Neural cell (in vitro differentiated cells): ENCODE measurements at regions not wholly inside any gene's neighbourhood (a gene's known extent, or its start where the extent isn't known, plus 50 kb on each side); places are given as distances from the start of the nearest gene placed in this dataset.
A peak's percentile ranks its signal among the peaks of the same experiment; 100 is the strongest.

Source experiments
- H2AFZ ChIP-seq: fragments of 200-600, 300-800 bp; sonication (generic), shearing (Covaris generic); 2 replicates; pipeline ENCODE4 v1.6.0; 2014; ENCODE audit warnings: low read depth, mild to moderate bottlenecking, antibody characterized with exemption, low read length, moderate library complexity
- H3F3A ChIP-seq: fragments of 200-600 bp; shearing (Covaris generic); 2 replicates; pipeline ENCODE4 v1.6.1; 2016; ENCODE audit warnings: mild to moderate bottlenecking, moderate library complexity, mixed read lengths, antibody characterized with exemption, low read length; ENCODE audit not compliant: insufficient read depth, poor library complexity, severe bottlenecking
- H3K27ac ChIP-seq: fragments of 200-600, 300-800 bp; sonication (generic), shearing (Covaris generic); 2 replicates; pipeline ENCODE4 v1.5.1; 2014; ENCODE audit warnings: mild to moderate bottlenecking, low read length, moderate library complexity
- H3K27me3 ChIP-seq: fragments of 300-800, 200-600 bp; sonication (generic), shearing (Covaris generic); 2 replicates; pipeline ENCODE4 v1.6.0; 2014; ENCODE audit warnings: mild to moderate bottlenecking, low read depth, low read length, moderate library complexity; ENCODE audit not compliant: insufficient read depth
- H3K36me3 ChIP-seq: fragments of 300-800, 200-600 bp; sonication (generic), shearing (Covaris generic); 2 replicates; pipeline ENCODE4 v1.5.1; 2014; ENCODE audit warnings: mild to moderate bottlenecking, antibody characterized with exemption, low read length, moderate library complexity; ENCODE audit not compliant: insufficient read depth
- H3K4me2 ChIP-seq: fragments of 300-800, 200-600 bp; sonication (generic), shearing (Covaris generic); 2 replicates; pipeline ENCODE4 v1.6.0; 2014; ENCODE audit warnings: mild to moderate bottlenecking, low read length
- H3K4me3 ChIP-seq: fragments of 300-800, 200-600 bp; sonication (generic), shearing (Covaris generic); 2 replicates; pipeline ENCODE4 v1.5.1; 2014; ENCODE audit warnings: mild to moderate bottlenecking, low read length, moderate library complexity
- H3K79me2 ChIP-seq: fragments of 200-600 bp; shearing (Covaris generic); replicated peaks from 2 replicates; pipeline ENCODE4 v1.6.0; 2014; ENCODE audit warnings: mild to moderate bottlenecking, low read length, moderate library complexity; ENCODE audit not compliant: insufficient read depth
- H3K9ac ChIP-seq: fragments of 300-800, 200-600 bp; sonication (generic), shearing (Covaris generic); 2 replicates; pipeline ENCODE4 v1.6.1; 2016; ENCODE audit warnings: mild to moderate bottlenecking, low read length, mixed read lengths
- H3K9me2 ChIP-seq: fragments of 200-600 bp; shearing (Covaris generic); 2 replicates; pipeline ENCODE4 v1.6.1; 2016; ENCODE audit warnings: mild to moderate bottlenecking, low read length, mixed read lengths; ENCODE audit not compliant: insufficient read depth
- H3K9me3 ChIP-seq: fragments of 200-600, 300-800 bp; sonication (generic), shearing (Covaris generic); 2 replicates; pipeline ENCODE4 v1.6.1; 2016; ENCODE audit warnings: mild to moderate bottlenecking, mixed run types, low read length, moderate library complexity, mixed read lengths
- H4K20me1 ChIP-seq: fragments of 200-600 bp; shearing (Covaris generic); 2 replicates; pipeline ENCODE4 v1.6.1; 2016; ENCODE audit warnings: mild to moderate bottlenecking, mixed run types; ENCODE audit not compliant: insufficient read depth
- EP300 ChIP-seq: fragments of 450-650 bp; conservative IDR thresholded peaks from 2 replicates; pipeline ENCODE4 v1.6.1; 2014; ENCODE audit warnings: antibody characterized with exemption, mild to moderate bottlenecking, moderate library complexity; ENCODE audit not compliant: poor library complexity, severe bottlenecking
- EZH2 ChIP-seq: fragments of 200-600, 300-800 bp; shearing (Covaris generic), sonication (generic); IDR thresholded peaks from 2 replicates; pipeline ENCODE4 v1.6.1; 2014; ENCODE audit warnings: antibody characterized with exemption, low read length, borderline replicate concordance, mild to moderate bottlenecking; ENCODE audit not compliant: insufficient read depth, poor library complexity, severe bottlenecking
- MXI1 ChIP-seq: fragments of 450-650 bp; conservative IDR thresholded peaks from 2 replicates; pipeline ENCODE4 v1.6.1; 2014; ENCODE audit warnings: antibody characterized with exemption, mild to moderate bottlenecking; ENCODE audit not compliant: poor library complexity, severe bottlenecking
- POLR2AphosphoS5 ChIP-seq: IDR thresholded peaks from 2 replicates; pipeline ENCODE4 v1.6.1; 2012
- RAD21 ChIP-seq: fragments of 450-650 bp; conservative IDR thresholded peaks from 2 replicates; pipeline ENCODE4 v1.6.1; 2014; ENCODE audit warnings: antibody characterized with exemption, mild to moderate bottlenecking, moderate library complexity
- SMC3 ChIP-seq: fragments of 450-650 bp; conservative IDR thresholded peaks from 2 replicates; pipeline ENCODE4 v1.6.1; 2014; ENCODE audit warnings: antibody characterized with exemption, mild to moderate bottlenecking, moderate library complexity; ENCODE audit not compliant: poor library complexity
- TAF1 ChIP-seq: IDR thresholded peaks from 2 replicates; pipeline ENCODE4 v1.6.1; 2012; ENCODE audit warnings: low read depth
- TF ChIP-seq, protein P1 (sequence below): fragments of 450-650 bp; IDR thresholded peaks from 2 replicates; pipeline ENCODE4 v1.5.1; 2014; ENCODE audit warnings: antibody characterized with exemption, mild to moderate bottlenecking, moderate library complexity; ENCODE audit not compliant: poor library complexity, severe bottlenecking
- TF ChIP-seq, protein P2 (sequence below): IDR thresholded peaks from 2 replicates; pipeline ENCODE4 v1.6.1; 2012; ENCODE audit warnings: borderline replicate concordance

DNA sequence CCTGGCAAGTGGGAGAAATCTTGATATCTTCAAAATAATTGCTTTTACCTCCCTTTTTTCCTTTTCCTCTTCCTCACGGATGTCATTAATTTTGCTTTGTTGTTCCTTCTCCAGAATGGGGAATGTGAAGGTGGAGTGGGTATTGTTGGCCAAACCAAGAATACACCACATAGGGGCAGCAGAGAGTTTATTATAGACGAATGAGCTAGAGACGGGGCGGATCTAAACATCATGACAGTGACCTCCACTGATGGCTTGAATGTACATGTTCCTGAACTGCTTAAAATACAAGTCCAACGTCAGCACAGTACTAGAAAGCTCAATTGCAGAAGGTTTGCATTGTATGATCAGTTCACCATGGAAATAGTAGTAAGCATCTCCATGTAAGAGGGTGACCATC, 122.3 kb upstream of the SNX19 start:
- no peak overlapping the region for H2AFZ ChIP-seq
- H3K9me2 ChIP-seq: no peaks in the 10 kb centered on the region
- H4K20me1 ChIP-seq: no peaks in the 10 kb centered on the region
- H3F3A ChIP-seq: no peaks in the 10 kb centered on the region
- no peaks in the 10 kb centered on the region for H3K9me3 ChIP-seq
- TF ChIP-seq, protein P1, sequence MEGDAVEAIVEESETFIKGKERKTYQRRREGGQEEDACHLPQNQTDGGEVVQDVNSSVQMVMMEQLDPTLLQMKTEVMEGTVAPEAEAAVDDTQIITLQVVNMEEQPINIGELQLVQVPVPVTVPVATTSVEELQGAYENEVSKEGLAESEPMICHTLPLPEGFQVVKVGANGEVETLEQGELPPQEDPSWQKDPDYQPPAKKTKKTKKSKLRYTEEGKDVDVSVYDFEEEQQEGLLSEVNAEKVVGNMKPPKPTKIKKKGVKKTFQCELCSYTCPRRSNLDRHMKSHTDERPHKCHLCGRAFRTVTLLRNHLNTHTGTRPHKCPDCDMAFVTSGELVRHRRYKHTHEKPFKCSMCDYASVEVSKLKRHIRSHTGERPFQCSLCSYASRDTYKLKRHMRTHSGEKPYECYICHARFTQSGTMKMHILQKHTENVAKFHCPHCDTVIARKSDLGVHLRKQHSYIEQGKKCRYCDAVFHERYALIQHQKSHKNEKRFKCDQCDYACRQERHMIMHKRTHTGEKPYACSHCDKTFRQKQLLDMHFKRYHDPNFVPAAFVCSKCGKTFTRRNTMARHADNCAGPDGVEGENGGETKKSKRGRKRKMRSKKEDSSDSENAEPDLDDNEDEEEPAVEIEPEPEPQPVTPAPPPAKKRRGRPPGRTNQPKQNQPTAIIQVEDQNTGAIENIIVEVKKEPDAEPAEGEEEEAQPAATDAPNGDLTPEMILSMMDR: peak; percentile 38
- TF ChIP-seq MXI1 (no peak), SMC3 (no peak), POLR2AphosphoS5 (no peak), EZH2 (no peak), EP300 (no peak), TAF1 (no peak)
- TF ChIP-seq, protein P2, sequence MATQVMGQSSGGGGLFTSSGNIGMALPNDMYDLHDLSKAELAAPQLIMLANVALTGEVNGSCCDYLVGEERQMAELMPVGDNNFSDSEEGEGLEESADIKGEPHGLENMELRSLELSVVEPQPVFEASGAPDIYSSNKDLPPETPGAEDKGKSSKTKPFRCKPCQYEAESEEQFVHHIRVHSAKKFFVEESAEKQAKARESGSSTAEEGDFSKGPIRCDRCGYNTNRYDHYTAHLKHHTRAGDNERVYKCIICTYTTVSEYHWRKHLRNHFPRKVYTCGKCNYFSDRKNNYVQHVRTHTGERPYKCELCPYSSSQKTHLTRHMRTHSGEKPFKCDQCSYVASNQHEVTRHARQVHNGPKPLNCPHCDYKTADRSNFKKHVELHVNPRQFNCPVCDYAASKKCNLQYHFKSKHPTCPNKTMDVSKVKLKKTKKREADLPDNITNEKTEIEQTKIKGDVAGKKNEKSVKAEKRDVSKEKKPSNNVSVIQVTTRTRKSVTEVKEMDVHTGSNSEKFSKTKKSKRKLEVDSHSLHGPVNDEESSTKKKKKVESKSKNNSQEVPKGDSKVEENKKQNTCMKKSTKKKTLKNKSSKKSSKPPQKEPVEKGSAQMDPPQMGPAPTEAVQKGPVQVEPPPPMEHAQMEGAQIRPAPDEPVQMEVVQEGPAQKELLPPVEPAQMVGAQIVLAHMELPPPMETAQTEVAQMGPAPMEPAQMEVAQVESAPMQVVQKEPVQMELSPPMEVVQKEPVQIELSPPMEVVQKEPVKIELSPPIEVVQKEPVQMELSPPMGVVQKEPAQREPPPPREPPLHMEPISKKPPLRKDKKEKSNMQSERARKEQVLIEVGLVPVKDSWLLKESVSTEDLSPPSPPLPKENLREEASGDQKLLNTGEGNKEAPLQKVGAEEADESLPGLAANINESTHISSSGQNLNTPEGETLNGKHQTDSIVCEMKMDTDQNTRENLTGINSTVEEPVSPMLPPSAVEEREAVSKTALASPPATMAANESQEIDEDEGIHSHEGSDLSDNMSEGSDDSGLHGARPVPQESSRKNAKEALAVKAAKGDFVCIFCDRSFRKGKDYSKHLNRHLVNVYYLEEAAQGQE: no peak
- no peak overlapping the region for H3K4me2 ChIP-seq
- no peak overlapping the region for H3K9ac ChIP-seq
- H3K27me3 ChIP-seq: no peaks in the 10 kb centered on the region
- H3K36me3 ChIP-seq: no peaks in the 10 kb centered on the region
- H3K27ac ChIP-seq: no peak overlapping the region
- H3K79me2 ChIP-seq: no peaks in the 10 kb centered on the region
- no peak overlapping the region for H3K4me3 ChIP-seq

DNA sequence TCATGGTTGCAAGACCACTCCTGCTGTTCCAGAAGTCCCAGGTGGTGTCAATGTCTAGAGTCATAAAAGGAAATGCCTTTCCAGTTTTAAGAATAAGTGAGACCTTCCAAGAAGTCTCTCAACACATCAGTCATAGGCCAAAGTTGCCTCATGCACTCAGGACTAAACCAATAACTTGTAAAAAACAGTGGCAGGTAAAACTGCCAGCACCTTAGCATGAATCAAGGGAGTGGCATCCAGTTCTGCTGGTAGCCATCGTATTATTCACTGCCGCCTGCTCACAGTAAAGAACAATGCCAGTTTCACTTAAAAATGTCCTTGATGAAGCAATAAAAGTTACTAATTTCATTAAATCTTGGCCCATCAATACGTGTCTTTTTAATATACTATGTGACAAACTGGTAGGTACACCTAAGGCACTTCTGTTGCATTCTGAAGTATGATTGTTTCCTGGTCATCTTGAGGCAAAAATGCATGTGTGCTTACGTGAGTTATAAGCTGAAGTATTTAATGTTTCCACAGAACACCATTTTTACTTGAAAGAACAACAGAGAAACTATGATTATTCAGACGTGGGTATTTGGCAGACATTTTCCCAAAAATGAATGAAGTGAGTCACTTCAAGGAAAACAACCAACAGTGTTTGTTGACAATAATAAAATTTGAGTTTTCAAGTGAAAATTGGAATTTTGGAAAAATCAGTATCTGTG, 125.2 kb upstream of the SNX19 start:
- H3F3A ChIP-seq: no peaks in the 10 kb centered on the region
- no peaks in the 10 kb centered on the region for H3K9me2 ChIP-seq
- H2AFZ ChIP-seq: no peak overlapping the region
- H4K20me1 ChIP-seq: no peaks in the 10 kb centered on the region
- TF ChIP-seq TAF1 (no peak), RAD21 (no peak)
- TF ChIP-seq, protein P2: no peak
- H3K9me3 ChIP-seq: no peaks in the 10 kb centered on the region
- H3K4me3 ChIP-seq: no peak overlapping the region
- H3K4me2 ChIP-seq: no peak overlapping the region
- no peak overlapping the region for H3K9ac ChIP-seq
- no peaks in the 10 kb centered on the region for H3K36me3 ChIP-seq
- no peaks in the 10 kb centered on the region for H3K27me3 ChIP-seq
- H3K27ac ChIP-seq: no peak overlapping the region
- H3K79me2 ChIP-seq: no peaks in the 10 kb centered on the region
